ENCODE measurements at regions not wholly inside any gene's neighbourhood (a gene's known extent, or its start where the extent isn't known, plus 50 kb on each side); places are given as distances from the start of the nearest gene placed in this dataset.
"Not testable (repeated sequence)": the region's sequence is repeated elsewhere in the genome, so short reads cannot be mapped to it uniquely, and the experiment has no call there.

- H3K4me1 ChIP-seq: no peaks in the 10 kb centered on the region
- H3K27ac ChIP-seq: no peak overlapping the region
- no peaks in the 10 kb centered on the region for H3K9me3 ChIP-seq
- H3K4me3 ChIP-seq: no peak overlapping the region
- ATAC-seq (no peak), DNase-seq (no peak)
- no peaks in the 10 kb centered on the region for H3K27me3 ChIP-seq
- intact Hi-C loops (cut with DNase I): no loop called here
- H3K36me3 ChIP-seq: no peaks in the 10 kb centered on the region
- no peak for TF ChIP-seq CTCF (IDR thresholded peaks at IDR 0.05)
Observed at GRCh38 chr12:73998894-73999293, 538.7 kb upstream of the ATXN7L3B start.

GRCh38 chr12:74015118-74015517 lies 522.5 kb upstream of the ATXN7L3B start:
- Histone ChIP-seq H3K27me3 (no peaks in the 10 kb centered on the region), H3K27ac (no peak overlapping the region), H3K36me3 (no peaks in the 10 kb centered on the region), H3K4me3 (no peak overlapping the region), H3K4me1 (no peaks in the 10 kb centered on the region), H3K9me3 (no peaks in the 10 kb centered on the region)
- DNase-seq (no peak), ATAC-seq (no peak)
- no peak for TF ChIP-seq CTCF (IDR thresholded peaks at IDR 0.05)
- intact Hi-C loops (cut with DNase I): no loop called here

- DNase-seq; intact Hi-C loops (cut with DNase I); H3K27me3 ChIP-seq; H3K27ac ChIP-seq; ATAC-seq; H3K4me3 ChIP-seq; H3K9me3 ChIP-seq; H3K36me3 ChIP-seq; H3K4me1 ChIP-seq: not testable (repeated sequence)
Observed at GRCh38 chr12:74016324-74016723, 521.3 kb upstream of the ATXN7L3B start.

- Histone ChIP-seq H3K4me1 (no peaks in the 10 kb centered on the region), H3K27ac (no peak overlapping the region), H3K4me3 (no peak overlapping the region), H3K27me3 (no peaks in the 10 kb centered on the region), H3K9me3 (no peaks in the 10 kb centered on the region), H3K36me3 (no peaks in the 10 kb centered on the region)
- no peak for TF ChIP-seq CTCF (IDR thresholded peaks at IDR 0.05)
- no peak for DNase-seq
- ATAC-seq: no peak
- intact Hi-C loops (cut with DNase I): no loop called here
Observed at GRCh38 chr12:74018849-74019248, 518.8 kb upstream of the ATXN7L3B start.

GRCh38 chr12:74021937-74022336 lies 515.7 kb upstream of the ATXN7L3B start:
- DNase-seq (no peak), ATAC-seq (peak; percentile 86)
- Histone ChIP-seq H3K9me3 (no peaks in the 10 kb centered on the region), H3K27ac (no peak overlapping the region), H3K4me1 (no peaks in the 10 kb centered on the region), H3K27me3 (no peaks in the 10 kb centered on the region), H3K36me3 (no peaks in the 10 kb centered on the region), H3K4me3 (no peak overlapping the region)
- TF ChIP-seq CTCF (IDR thresholded peaks at IDR 0.05): peak; percentile 47
- intact Hi-C loops (cut with DNase I): no loop called here

GRCh38 chr12:74031045-74031444 lies 506.6 kb upstream of the ATXN7L3B start:
- Histone ChIP-seq H3K4me1 (no peaks in the 10 kb centered on the region), H3K9me3 (no peaks in the 10 kb centered on the region), H3K27me3 (no peaks in the 10 kb centered on the region), H3K36me3 (no peaks in the 10 kb centered on the region), H3K4me3 (no peak overlapping the region), H3K27ac (no peak overlapping the region)
- DNase-seq: no peak
- intact Hi-C loops (cut with DNase I): no loop called here
- TF ChIP-seq CTCF (IDR thresholded peaks at IDR 0.05): no peak
- ATAC-seq: no peak
